ENCODE measurements at regions not wholly inside any gene's neighbourhood (a gene's known extent, or its start where the extent isn't known, plus 50 kb on each side); places are given as distances from the start of the nearest gene placed in this dataset.

DNA sequence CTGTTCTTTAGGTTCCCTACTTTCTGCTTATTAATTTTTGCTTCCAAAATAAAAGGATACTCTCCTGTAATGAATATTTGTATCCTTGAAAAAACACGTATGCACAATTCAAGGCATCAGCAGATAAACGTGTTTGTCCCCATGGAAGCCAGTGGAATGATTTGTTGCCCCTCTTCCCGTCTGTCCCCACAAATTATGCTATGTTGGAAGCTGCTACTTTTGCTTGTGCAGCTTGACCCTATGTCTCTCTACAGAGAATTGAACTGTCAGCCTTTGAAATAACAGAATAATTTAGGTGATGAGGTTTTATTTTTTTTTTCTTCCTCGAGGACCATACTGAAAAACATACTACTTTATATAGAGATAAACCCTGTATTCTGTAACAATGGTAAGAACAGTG lies 401.5 kb upstream of the GOLIM4 start (continued):
- TF ChIP-seq, protein P1, sequence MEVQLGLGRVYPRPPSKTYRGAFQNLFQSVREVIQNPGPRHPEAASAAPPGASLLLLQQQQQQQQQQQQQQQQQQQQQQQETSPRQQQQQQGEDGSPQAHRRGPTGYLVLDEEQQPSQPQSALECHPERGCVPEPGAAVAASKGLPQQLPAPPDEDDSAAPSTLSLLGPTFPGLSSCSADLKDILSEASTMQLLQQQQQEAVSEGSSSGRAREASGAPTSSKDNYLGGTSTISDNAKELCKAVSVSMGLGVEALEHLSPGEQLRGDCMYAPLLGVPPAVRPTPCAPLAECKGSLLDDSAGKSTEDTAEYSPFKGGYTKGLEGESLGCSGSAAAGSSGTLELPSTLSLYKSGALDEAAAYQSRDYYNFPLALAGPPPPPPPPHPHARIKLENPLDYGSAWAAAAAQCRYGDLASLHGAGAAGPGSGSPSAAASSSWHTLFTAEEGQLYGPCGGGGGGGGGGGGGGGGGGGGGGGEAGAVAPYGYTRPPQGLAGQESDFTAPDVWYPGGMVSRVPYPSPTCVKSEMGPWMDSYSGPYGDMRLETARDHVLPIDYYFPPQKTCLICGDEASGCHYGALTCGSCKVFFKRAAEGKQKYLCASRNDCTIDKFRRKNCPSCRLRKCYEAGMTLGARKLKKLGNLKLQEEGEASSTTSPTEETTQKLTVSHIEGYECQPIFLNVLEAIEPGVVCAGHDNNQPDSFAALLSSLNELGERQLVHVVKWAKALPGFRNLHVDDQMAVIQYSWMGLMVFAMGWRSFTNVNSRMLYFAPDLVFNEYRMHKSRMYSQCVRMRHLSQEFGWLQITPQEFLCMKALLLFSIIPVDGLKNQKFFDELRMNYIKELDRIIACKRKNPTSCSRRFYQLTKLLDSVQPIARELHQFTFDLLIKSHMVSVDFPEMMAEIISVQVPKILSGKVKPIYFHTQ (CRISPR knock-in tag; IDR thresholded peaks at IDR 0.05): no peak
- no peak for TF ChIP-seq NR3C1 (CRISPR knock-in tag; conservative IDR thresholded peaks at IDR 0.05; ENCODE audit: low read depth)
- TF ChIP-seq ETV6 (CRISPR knock-in tag; IDR thresholded peaks at IDR 0.05): no peak
- TF ChIP-seq IRF2 (CRISPR knock-in tag; IDR thresholded peaks at IDR 0.05; ENCODE audit: borderline replicate concordance, low read depth): no peak

DNA sequence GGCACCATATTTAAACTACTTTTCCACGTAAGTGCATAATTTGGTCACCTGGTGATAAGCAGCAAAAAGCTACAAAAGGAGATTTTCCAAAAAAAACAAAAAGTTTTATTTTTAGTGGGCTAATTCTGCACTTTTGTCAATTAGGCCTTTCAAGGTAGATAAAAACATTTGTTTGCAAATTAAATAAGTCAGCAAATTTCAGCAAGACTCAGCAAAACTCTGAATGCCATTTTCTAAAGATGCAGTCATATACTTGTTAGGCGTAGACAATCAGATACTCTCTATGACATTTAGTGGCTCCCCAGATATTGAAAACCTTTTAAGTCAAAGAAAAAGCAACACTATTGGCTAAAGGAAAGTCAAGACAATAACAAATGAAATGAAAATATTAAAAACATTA lies 400.2 kb upstream of the GOLIM4 start:
- DNase-seq (ENCODE audit: low spot score) (no peak), ATAC-seq (no peak)
- Mint-ChIP-seq H3K4me3 (no peak overlapping the region), H3K27me3 (ENCODE audit: low read depth) (no peaks in the 10 kb centered on the region), H3K9me3 (no peaks in the 10 kb centered on the region), H3K36me3 (no peaks in the 10 kb centered on the region), H3K4me1 (peaks cover 8% of the 10 kb centered on the region), H3K27ac (no peak overlapping the region)
- ChIA-PET CTCF (no interaction called here), POLR2A (no interaction called here)
- TF ChIP-seq, protein P2, sequence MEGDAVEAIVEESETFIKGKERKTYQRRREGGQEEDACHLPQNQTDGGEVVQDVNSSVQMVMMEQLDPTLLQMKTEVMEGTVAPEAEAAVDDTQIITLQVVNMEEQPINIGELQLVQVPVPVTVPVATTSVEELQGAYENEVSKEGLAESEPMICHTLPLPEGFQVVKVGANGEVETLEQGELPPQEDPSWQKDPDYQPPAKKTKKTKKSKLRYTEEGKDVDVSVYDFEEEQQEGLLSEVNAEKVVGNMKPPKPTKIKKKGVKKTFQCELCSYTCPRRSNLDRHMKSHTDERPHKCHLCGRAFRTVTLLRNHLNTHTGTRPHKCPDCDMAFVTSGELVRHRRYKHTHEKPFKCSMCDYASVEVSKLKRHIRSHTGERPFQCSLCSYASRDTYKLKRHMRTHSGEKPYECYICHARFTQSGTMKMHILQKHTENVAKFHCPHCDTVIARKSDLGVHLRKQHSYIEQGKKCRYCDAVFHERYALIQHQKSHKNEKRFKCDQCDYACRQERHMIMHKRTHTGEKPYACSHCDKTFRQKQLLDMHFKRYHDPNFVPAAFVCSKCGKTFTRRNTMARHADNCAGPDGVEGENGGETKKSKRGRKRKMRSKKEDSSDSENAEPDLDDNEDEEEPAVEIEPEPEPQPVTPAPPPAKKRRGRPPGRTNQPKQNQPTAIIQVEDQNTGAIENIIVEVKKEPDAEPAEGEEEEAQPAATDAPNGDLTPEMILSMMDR (IDR thresholded peaks at IDR 0.05): no peak
- TF ChIP-seq RORB (CRISPR knock-in tag; IDR thresholded peaks at IDR 0.05) (no peak), HMGA2 (CRISPR knock-in tag; IDR thresholded peaks at IDR 0.05) (no peak), RELA (CRISPR knock-in tag; IDR thresholded peaks at IDR 0.05; ENCODE audit: borderline replicate concordance) (no peak), ESRRA (CRISPR knock-in tag; IDR thresholded peaks at IDR 0.05; ENCODE audit: borderline replicate concordance) (no peak), CBFB (CRISPR knock-in tag; IDR thresholded peaks at IDR 0.05; ENCODE audit: low read depth) (no peak), GRHL2 (CRISPR knock-in tag; IDR thresholded peaks at IDR 0.05; ENCODE audit: insufficient replicate concordance, severe bottlenecking) (no peak), ZNF396 (CRISPR knock-in tag; IDR thresholded peaks at IDR 0.05; ENCODE audit: borderline replicate concordance) (no peak), GABPB1 (CRISPR knock-in tag; IDR thresholded peaks at IDR 0.05) (no peak), FOXP1 (CRISPR knock-in tag; IDR thresholded peaks at IDR 0.05; ENCODE audit: borderline replicate concordance) (no peak), NFATC4 (CRISPR knock-in tag; IDR thresholded peaks at IDR 0.05) (no peak), TEAD4 (CRISPR knock-in tag; IDR thresholded peaks at IDR 0.05) (no peak), ZNF121 (CRISPR knock-in tag; IDR thresholded peaks at IDR 0.05) (no peak), SOX15 (CRISPR knock-in tag; IDR thresholded peaks at IDR 0.05) (no peak)
- TF ChIP-seq, protein P3, sequence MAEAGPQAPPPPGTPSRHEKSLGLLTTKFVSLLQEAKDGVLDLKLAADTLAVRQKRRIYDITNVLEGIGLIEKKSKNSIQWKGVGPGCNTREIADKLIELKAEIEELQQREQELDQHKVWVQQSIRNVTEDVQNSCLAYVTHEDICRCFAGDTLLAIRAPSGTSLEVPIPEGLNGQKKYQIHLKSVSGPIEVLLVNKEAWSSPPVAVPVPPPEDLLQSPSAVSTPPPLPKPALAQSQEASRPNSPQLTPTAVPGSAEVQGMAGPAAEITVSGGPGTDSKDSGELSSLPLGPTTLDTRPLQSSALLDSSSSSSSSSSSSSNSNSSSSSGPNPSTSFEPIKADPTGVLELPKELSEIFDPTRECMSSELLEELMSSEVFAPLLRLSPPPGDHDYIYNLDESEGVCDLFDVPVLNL (CRISPR knock-in tag; IDR thresholded peaks at IDR 0.05; ENCODE audit: borderline replicate concordance, low read depth): no peak
- TF ChIP-seq, protein P1 (CRISPR knock-in tag; IDR thresholded peaks at IDR 0.05): no peak
- TF ChIP-seq, protein P4, sequence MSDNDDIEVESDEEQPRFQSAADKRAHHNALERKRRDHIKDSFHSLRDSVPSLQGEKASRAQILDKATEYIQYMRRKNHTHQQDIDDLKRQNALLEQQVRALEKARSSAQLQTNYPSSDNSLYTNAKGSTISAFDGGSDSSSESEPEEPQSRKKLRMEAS (CRISPR knock-in tag; IDR thresholded peaks at IDR 0.05): no peak
- TF ChIP-seq, protein P5, sequence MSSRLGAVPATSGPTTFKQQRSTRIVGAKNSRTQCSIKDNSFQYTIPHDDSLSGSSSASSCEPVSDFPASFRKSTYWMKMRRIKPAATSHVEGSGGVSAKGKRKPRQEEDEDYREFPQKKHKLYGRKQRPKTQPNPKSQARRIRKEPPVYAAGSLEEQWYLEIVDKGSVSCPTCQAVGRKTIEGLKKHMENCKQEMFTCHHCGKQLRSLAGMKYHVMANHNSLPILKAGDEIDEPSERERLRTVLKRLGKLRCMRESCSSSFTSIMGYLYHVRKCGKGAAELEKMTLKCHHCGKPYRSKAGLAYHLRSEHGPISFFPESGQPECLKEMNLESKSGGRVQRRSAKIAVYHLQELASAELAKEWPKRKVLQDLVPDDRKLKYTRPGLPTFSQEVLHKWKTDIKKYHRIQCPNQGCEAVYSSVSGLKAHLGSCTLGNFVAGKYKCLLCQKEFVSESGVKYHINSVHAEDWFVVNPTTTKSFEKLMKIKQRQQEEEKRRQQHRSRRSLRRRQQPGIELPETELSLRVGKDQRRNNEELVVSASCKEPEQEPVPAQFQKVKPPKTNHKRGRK (CRISPR knock-in tag; IDR thresholded peaks at IDR 0.05; ENCODE audit: borderline replicate concordance): no peak
- TF ChIP-seq, protein P6, sequence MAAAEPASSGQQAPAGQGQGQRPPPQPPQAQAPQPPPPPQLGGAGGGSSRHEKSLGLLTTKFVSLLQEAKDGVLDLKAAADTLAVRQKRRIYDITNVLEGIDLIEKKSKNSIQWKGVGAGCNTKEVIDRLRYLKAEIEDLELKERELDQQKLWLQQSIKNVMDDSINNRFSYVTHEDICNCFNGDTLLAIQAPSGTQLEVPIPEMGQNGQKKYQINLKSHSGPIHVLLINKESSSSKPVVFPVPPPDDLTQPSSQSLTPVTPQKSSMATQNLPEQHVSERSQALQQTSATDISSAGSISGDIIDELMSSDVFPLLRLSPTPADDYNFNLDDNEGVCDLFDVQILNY (CRISPR knock-in tag; IDR thresholded peaks at IDR 0.05): no peak
